Chondrocyte (in vitro differentiated cells): ENCODE measurements at regions not wholly inside any gene's neighbourhood (a gene's known extent, or its start where the extent isn't known, plus 50 kb on each side); places are given as distances from the start of the nearest gene placed in this dataset.

Experiments
- DNase-seq: peaks from one replicate; pipeline ENCODE4 v3.0.0; 2021; ENCODE audit warnings: mixed read lengths, low spot score
- H3K27ac Mint-ChIP-seq: one replicate; pipeline ENCODE4 v1.8.0; 2021; ENCODE audit warnings: mild to moderate bottlenecking, moderate library complexity, mixed read lengths; ENCODE audit not compliant: unreplicated experiment
- H3K27me3 Mint-ChIP-seq: 2 replicates; pipeline ENCODE4 v1.8.0; 2021; ENCODE audit warnings: low read depth, mixed read lengths
- H3K36me3 Mint-ChIP-seq: 2 replicates; pipeline ENCODE4 v1.8.0; 2021; ENCODE audit warnings: low read depth, mixed read lengths
- H3K4me1 Mint-ChIP-seq: 2 replicates; pipeline ENCODE4 v1.8.0; 2021; ENCODE audit warnings: low read depth, mild to moderate bottlenecking, mixed read lengths
- H3K4me3 Mint-ChIP-seq: one replicate; pipeline ENCODE4 v1.8.0; 2021; ENCODE audit warnings: mild to moderate bottlenecking, moderate library complexity, mixed read lengths; ENCODE audit not compliant: unreplicated experiment
- H3K9me3 Mint-ChIP-seq: 2 replicates; pipeline ENCODE4 v1.8.0; 2021; ENCODE audit warnings: low read depth, mixed read lengths
- CTCF ChIP-seq: fragments of 200-600 bp; sonication (generic); IDR thresholded peaks from 2 replicates; pipeline ENCODE4 v1.5.0; 2021; ENCODE audit warnings: antibody characterized with exemption, mild to moderate bottlenecking, moderate library complexity

GRCh38 chr4:123853651-123854050 lies 457.1 kb downstream of the SPRY1 start:
- no peaks in the 10 kb centered on the region for H3K9me3 Mint-ChIP-seq
- H3K4me3 Mint-ChIP-seq = no peak overlapping the region

GRCh38 chr4:123856689-123857545 lies 460.3 kb downstream of the SPRY1 start:
- H3K4me1 Mint-ChIP-seq = peaks cover 16% of the 10 kb centered on the region
- peak overlapping the region; percentile 11 for H3K27ac Mint-ChIP-seq
- H3K4me3 Mint-ChIP-seq = peak overlapping the region; percentile 21
- H3K27me3 Mint-ChIP-seq = no peaks in the 10 kb centered on the region
- no peaks in the 10 kb centered on the region for H3K9me3 Mint-ChIP-seq
- no peaks in the 10 kb centered on the region for H3K36me3 Mint-ChIP-seq
- TF ChIP-seq CTCF = peak; percentile 46
- DNase-seq = no peak

More at GRCh38 chr4:123853651-123854050, 457.1 kb downstream of the SPRY1 start:
- no peak for DNase-seq
- TF ChIP-seq CTCF = no peak
- Mint-ChIP-seq H3K4me1 (peaks cover 13% of the 10 kb centered on the region), H3K27ac (no peak overlapping the region), H3K27me3 (no peaks in the 10 kb centered on the region), H3K36me3 (no peaks in the 10 kb centered on the region)

GRCh38 chr4:123858465-123858864 lies 461.9 kb downstream of the SPRY1 start:
- H3K9me3 Mint-ChIP-seq = no peaks in the 10 kb centered on the region
- H3K4me3 Mint-ChIP-seq = no peak overlapping the region
- H3K27ac Mint-ChIP-seq = no peak overlapping the region
- no peak for TF ChIP-seq CTCF
- H3K4me1 Mint-ChIP-seq = peaks cover 16% of the 10 kb centered on the region
- no peak for DNase-seq
- H3K27me3 Mint-ChIP-seq = no peaks in the 10 kb centered on the region
- no peaks in the 10 kb centered on the region for H3K36me3 Mint-ChIP-seq

- Mint-ChIP-seq H3K4me1 (peaks cover 13% of the 10 kb centered on the region), H3K36me3 (no peaks in the 10 kb centered on the region), H3K4me3 (no peak overlapping the region), H3K9me3 (no peaks in the 10 kb centered on the region), H3K27me3 (no peaks in the 10 kb centered on the region), H3K27ac (no peak overlapping the region)
- no peak for TF ChIP-seq CTCF
- no peak for DNase-seq
Observed at GRCh38 chr4:123862812-123863211, 466.2 kb downstream of the SPRY1 start.

- Mint-ChIP-seq H3K27ac (peak overlapping the region; percentile 75), H3K4me3 (no peak overlapping the region)
- no peak for DNase-seq
Observed at GRCh38 chr4:123866796-123867195, 470.2 kb downstream of the SPRY1 start.

More at GRCh38 chr4:123866796-123867195, 470.2 kb downstream of the SPRY1 start:
- peaks cover 21% of the 10 kb centered on the region for H3K4me1 Mint-ChIP-seq
- no peaks in the 10 kb centered on the region for H3K36me3 Mint-ChIP-seq
- no peaks in the 10 kb centered on the region for H3K9me3 Mint-ChIP-seq
- no peaks in the 10 kb centered on the region for H3K27me3 Mint-ChIP-seq
- TF ChIP-seq CTCF = no peak
